C1 segment of cervical spinal cord (tissue), 14 donors: ENCODE measurements at regions not wholly inside any gene's neighbourhood (a gene's known extent, or its start where the extent isn't known, plus 50 kb on each side); places are given as distances from the start of the nearest gene placed in this dataset.
A peak's percentile ranks its signal among the peaks of the same experiment; 100 is the strongest.
"Not testable (repeated sequence)": the region's sequence is repeated elsewhere in the genome, so short reads cannot be mapped to it uniquely, and the experiment has no call there.

Experiments used
- DNase-seq, 14 donors: peaks; one replicate each; lab custom pipeline; 2025; lab: John Stamatoyannopoulos, UW

DNA sequence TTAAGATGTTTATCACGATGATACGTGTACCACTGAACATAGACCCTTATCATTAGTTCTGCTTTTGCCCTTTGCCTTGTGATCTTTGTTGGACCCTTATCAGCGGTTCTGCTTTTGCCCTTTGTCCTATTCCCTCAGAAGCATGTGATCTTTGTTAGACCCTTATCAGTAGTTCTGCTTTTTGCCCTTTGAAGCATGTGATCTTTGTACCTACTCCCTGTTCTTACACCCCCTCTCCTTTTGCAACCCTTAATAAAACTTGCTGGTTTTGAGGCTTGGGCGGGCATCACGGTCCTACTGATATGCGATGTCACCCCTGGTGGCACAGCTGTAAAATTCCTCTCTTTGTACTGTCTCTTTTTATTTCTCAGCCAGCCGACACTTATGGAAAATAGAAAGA, 117.0 kb downstream of the SDHAF3 start:
- not testable (repeated sequence) for DNase-seq

DNA sequence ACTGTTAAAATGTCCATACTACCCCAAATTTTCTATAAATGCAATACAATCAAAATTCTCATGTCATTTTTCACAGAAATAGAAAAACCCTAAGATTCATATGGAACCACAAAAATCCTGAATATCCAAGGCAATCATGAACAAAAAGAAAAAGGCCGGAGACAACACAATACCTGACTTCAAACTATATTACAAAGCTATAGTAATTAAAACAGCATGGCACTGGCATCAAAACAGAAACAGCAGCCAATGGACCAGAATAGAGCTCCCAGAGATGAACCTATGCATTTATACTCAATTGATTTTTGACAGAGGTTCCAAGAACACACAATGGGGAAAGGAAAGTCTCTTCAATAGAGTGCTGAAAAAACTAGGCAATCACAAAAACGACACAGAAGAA, 128.8 kb downstream of the SDHAF3 start:
- DNase-seq, result no peak

DNA sequence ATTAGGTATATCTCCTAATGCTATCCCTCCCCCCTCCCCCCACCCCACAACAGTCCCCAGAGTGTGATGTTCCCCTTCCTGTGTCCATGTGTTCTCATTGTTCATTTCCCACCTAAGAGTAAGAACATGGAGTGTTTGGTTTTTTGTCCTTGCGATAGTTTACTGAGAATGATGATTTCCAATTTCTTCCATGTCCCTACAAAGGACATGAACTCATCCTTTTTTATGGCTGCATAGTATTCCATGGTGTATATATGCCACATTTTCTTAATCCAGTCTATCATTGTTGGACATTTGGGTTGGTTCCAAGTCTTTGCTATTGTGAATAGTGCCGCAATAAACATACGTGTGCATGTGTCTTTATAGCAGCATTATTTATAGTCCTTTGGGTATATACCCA, 140.7 kb downstream of the SDHAF3 start:
- DNase-seq, result not testable (repeated sequence)

DNA sequence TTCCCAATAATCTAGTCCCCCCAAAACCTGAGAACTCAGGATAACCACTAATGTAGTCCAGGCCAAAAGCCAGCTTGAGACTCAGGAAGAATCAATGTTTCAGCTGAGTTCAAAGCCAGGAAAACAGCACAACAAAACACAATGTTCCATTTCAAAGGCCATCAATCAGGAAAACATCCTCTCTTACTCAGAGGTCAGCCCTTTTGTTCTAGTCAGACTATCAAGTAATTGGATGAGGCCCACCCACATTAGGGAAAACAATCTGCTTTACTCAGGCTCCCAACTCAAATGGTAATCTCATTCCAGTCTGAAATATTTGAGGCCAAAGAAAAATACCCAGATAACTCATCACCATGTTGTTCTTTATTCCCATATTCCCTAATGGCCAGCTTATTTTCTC, 152.2 kb downstream of the SDHAF3 start:
- no peak for DNase-seq

DNA sequence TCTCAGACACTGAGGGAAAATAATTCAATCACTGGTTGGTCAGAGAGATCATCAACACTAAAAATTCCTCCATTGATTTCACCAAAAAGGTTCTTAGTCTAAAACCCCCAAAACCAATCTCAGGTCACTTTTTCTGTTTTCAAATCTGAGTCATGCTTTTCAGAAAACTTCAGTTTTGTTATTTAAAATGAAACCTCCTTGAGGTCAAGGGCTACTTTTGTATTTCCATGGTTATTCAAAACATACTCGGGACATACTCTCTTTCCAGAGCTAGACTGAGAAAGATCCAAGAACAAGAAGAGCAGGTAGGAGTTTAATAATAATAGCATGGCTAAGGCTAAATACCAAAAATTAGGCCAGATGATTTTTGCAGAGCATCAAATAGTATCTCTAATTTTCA, 152.8 kb downstream of the SDHAF3 start:
- no peak for DNase-seq

DNA sequence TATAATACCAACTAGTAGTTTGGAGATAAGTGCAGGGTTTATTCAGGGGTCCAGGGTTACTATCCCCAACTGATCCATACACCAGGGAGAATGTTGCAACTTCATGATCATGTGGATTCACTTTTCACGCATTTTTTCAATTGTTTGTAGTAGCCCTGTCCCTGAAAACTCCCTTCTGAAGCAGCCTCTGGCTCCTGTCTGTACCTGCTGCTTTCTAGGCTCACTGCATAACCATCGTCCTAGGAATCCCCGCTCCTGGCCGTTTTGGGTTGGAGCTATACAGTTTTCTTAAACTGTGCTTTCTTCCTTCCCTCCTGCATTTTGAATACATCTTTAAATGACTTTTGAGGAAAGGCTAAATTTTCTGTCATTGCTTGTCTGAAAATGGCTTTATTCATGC, 154.1 kb downstream of the SDHAF3 start:
- no peak for DNase-seq

DNA sequence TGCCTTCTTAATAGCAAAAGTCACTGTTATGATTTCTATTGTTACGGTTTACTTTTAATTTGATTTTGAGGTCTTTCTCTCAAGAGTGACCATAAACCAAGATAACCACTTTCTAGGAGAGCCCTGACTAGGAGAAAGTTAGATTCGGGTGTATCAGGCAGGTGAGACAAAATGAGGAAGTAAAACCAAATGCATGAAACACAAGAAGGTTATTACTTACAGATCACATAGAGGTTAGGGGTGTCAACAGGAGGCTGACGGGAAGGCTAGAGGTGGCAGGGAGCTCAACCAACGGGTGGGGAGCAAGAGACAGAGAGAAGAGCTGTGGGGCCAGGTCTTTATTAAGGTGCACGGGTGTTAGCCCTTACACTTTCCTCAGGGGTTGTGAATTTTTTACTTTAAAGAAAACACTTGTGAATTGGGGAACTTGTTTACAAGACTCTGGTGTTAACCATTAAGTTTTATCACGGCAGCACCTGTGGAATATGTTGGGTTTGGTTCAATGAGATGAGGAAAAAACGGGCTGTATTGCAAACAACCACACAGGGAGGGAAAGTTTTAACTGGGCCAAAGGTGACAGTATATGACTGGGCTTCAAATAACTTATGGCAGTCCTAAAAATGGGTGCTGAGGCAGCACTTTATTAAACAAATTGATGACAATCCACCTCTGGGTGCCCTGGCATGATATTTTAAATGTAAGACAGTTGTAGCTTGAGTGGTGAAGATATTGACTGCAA, 154.9 kb downstream of the SDHAF3 start:
- DNase-seq, result no peak

DNA sequence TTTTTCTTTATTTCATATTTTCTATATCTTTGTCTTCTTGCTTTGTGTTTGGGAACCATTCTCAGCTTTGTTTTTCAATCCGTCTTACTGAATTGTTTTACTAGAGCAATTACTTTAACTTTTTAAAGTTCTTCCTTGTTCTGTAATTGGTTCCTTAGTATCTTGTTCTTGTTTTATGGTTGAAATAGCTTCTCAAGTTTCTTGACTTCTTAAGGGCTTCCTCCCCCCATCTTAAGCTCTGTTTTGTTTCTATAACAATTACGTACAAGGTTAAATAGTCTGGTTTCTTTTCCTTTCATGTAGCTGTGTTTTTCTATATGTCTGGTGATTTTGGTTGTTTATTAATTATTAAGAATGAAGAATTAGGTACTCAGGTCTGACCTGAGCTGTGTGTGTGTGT, 158.0 kb downstream of the SDHAF3 start:
- DNase-seq, result no peak

DNA sequence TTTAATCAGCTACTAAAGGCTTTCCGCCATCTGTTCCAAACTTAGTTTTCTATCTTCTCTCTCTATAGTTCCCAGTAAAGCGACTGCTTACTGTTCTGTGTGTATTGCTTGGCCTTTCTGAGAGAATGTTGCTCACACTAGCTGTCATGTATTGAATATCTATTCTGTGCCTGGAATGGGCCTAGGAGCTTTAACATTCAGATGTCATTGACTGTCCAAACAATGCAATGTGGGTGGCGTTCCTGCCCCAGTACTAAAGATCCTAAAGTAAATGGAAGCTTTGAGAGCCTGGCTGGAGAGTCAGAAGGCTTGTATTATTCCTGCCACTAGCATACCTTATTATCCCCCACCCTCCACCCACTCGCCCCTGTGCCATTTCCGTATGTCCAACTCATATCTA, 163.5 kb downstream of the SDHAF3 start:
- DNase-seq, result no peak

DNA sequence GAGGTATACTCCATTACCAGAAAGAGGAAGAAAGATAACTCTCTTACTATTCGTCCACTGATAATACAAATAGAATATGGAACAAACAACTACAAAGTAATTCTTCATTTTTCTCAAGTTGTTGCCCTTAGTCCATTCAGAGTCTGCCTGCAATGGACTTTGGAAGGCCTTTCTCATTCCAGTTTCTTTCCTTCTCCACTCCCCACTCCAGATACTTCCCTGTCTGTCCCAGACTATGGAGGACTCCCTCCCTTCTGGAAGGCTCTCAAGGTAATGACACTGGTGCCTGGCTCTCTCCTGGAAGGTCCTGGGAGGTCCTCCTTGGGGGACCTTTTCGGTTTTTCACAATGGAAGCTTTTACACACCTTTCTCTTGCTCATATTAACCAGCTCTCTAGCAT, 167.8 kb downstream of the SDHAF3 start:
- no peak for DNase-seq

DNA sequence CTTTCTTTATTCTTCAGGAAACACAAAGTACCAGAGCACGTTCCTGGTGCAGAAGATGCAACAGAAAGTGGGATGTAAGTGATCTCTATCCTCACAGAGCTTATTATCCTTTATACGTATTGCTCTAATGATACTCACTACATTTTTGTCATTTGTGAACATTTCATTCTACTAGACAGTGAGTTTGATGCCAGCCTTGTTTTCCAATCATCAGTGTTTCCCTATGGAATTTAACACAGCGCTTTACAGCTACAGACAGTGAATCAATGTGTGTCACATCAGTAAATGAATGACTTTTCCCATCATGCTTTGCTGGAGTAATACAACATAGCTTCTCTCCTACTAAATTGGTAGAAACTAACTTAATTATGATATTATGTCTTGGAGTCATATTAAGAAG, 175.5 kb downstream of the SDHAF3 start:
- DNase-seq, result no peak

DNA sequence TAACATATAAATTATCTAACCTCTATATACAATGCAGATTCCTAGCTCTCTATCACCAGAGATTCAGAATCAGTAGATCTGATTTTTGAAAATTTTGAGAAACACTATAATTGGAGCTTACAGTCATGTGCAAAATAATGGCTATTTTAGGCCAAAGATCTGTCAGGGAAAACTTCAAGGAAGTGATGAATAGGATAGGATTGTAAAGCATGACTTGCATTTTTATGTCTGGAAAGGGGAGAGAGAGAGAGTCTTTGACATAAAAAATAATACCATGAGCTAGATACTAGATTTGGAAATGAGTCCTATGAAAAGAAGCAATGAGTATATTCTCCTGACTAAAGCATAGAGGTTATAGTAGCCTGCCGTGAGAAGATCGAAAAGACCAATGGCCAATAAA, 181.1 kb downstream of the SDHAF3 start:
- no peak for DNase-seq

DNA sequence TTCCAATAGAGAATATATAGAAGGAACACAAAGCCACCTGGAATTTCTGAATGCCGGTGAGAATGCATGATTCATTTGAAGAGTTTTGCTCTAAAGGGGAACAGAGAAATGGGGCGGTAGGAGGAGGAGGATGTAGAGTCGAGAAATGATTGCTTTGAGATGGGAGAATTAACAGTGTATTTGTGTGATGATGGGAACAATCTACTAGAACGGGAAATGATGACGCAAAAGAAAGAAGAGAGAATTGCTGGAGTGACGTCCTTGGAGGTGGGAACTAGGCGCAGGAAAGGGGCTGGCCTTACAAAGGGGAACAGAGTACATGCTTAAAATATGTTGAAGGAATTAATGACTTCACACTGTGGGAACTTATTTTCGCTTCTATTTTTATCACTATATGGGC, 188.1 kb downstream of the SDHAF3 start:
- DNase-seq, result no peak

DNA sequence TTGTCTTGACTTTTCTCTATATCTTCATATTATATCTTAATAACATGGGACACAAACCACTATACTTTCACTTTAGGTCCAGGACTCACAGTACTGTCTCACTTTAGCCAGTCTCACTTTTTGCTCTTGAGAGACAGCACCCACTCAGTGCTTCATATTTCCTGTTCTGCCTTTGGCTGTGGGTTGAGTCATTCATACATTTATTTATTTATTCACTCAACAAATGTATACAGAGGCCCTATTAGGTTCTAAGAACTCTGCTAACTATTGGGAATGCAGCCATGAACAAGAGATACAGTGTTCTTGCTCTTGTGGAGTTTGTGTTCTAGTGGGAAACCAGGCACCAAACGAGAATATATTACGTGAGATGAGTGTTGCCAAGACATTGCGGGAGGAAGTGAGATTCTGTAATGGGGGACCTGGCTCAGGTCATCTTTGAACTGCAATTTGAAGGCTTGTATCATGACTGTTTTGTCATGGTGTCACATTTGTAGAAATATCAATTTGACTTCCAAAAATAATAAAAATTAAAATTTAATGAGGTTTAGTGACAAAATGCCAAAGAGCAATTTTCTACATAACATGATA, 190.1 kb downstream of the SDHAF3 start:
- DNase-seq, result no peak

DNA sequence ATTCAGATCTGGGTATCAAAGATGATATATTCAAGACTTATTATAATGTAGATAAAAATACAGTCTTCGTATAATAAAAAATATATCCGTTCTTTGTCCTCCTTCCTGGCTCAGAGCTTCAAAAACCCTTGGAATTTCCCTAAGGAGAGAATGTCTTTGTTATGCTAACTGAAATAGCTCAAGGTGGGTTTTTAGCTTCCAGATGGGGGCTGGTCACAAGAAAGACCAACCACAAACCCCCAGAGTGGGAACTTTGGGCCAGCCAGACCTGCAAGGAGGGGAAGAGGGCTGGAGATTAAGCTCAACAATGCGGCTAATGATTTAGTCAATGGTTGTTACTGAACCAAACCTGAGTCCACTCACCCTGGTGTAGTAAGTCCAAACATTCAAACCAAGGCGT, 196.4 kb downstream of the SDHAF3 start:
- DNase-seq, result no peak

DNA sequence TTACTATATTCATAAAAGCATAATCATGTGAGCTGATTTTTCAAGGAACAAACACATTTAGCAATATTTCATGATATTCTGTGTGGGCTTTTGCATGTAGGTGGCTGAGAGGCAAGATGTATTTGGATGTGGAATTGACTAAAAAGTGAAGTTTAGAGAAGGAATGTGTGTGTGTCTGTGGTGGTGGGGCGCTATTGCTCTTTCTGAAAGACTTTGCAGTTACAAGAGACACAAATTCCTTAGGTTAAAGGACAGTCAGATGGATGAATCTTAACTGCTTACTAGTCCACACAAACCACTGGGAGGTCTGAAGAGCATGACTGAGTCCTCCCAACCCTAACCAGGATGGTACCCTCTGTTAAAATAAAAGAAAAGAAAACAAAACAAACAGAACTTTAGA, 200.1 kb downstream of the SDHAF3 start:
- DNase-seq, result no peak

DNA sequence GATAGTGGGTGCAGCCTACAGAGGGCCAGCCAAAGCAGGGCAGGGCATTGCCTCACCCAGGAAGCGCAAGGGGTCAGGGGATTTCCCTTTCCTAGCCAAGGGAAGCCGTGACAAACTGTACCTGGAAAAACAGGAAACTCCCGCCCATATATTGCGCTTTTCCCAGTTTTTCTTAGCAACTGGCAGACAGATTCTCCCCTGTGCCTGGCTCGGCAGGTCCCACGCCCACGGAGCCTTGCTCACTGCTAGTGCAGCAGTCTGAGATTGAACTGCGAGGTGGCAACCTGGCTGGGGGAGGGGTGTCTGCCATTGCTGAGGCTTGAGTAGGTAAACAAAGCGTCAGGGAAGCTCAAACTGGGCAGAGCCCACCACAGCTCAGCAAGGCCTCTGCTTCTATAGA, 212.4 kb downstream of the SDHAF3 start:
- not testable (repeated sequence) for DNase-seq

DNA sequence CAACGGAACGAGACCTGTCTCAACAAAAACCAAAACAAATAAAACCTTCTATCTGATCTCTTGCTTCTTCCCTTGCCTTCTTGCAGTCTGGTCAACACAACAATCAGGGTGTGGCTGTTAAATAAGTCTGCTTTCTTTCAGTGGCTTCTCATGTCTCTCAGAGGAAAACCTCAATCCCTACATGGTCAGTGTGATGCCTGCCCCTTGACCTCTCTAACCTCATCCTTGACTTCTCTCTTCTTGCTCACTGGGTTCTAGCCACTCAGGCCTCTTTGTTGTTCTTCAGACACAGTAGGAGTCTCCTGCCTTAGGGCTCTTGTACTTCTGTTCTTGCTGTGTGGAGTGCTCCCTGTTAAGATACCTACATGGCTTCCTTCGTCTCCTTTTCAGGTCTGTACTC, 220.4 kb downstream of the SDHAF3 start:
- DNase-seq, result no peak

DNA sequence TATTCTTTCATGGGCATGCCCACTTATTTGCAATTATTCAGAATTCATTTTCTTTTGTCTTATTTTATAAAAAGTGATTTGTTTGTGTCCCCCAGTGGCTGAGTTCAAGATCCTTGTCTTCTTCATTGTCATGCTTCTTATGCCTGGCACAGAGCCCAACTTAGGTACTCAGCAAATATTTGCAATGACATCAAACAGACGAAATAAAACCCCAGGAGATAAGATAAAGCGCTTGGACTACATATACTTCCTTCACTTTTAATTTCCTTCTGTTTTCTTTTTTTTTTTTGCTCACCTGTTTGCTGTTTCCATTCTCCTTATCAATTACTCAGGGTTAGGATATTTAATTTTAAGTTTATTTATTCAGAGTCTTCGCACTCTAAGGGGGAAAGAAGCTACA, 225.0 kb downstream of the SDHAF3 start:
- DNase-seq, result no peak

DNA sequence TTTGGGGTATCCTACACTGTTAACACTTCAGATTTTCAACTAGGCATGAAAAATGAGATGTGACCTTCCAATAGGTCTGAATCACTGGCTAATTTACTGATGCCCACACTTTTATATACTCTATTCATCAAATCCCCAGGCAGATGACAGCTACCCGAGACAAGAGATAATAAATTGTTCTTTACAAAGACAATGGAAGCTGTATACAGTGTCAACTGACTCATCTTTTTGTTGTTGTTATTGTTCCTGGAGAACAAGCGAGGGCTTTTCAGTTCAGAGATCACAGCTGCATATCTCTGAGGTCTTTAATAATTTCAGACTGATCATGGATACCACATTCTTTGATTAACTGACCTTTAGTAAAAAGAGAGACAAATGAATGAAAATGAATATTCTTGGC, 228.9 kb downstream of the SDHAF3 start:
- DNase-seq, result peak in 2 of 14 donors; percentile 1 to 5

DNA sequence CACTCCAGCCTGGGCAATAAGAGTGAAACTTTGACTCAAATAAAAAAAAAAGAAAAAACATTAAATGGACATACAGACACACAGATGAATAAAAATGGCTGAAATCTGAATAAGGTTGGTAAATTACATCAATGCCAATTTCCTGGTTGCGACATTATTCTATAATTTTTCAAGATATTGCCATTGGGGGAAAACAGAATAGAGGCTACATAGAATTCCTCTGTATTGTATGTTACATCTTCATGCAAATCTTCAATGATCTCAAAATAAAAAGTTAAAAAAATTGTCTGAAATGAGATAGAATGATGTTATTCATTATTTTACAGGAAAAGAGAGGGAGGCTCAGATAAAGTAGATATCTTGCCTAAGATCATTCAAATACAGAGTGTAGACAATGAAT, 234.0 kb downstream of the SDHAF3 start:
- no peak for DNase-seq

DNA sequence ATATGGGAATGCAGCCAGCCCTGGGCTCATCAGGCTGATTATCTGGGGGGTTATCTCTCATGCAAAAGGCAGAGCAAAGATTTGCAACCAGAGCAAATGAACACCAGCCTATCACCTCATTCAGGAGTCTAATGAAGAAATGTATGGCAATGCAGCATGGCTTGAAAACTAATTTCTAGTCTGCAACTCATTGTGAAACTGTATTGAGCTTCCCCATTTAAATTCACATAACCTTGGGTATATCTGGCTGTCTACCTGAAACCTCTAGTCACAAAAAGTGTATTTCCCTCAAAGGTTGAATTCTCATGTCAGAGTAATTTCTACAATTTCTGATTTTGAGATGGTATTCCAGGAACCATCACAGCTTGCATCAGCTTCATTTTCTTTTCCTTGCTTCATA, 240.0 kb downstream of the SDHAF3 start:
- no peak for DNase-seq

DNA sequence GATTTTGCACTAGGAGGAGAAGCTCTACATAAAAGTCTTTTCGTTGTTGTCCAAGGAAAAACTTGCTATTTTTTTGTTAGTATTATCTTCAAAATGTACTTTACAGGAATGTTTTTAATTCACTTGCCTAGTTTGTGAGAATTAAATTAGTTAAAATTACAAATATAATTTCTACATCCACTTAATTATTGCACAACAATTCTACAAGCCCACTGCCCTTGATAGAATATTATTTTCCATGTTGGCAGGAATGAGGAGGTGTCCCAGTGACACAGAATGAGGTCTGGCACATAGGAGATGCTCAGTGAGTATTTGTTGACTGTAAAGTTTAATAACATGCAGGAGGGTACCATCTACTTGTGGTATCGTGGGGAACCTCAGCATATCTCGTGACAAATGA, 255.4 kb downstream of the SDHAF3 start:
- DNase-seq, result no peak

DNA sequence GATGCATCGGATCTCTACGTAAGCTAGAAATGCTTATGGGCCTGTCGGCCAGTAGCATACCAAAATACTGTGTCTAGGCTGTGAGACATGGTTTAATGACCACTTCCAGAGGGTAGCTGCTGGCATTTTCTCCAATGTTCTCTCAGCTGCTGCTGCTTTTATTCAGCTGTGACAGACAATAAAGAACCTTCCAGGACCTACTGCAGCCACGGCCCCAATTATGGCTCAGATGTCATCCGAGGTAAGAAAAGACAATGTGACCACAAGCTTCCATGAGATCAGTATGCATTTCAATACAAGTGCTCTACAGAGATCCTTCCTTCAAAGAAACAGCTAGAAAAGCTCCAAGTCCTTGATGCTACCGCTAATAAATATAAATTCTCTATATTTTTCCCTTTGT, 256.2 kb downstream of the SDHAF3 start:
- no peak for DNase-seq
